H9 (cell line): ENCODE measurements at regions not wholly inside any gene's neighbourhood (a gene's known extent, or its start where the extent isn't known, plus 50 kb on each side); places are given as distances from the start of the nearest gene placed in this dataset.

Source experiments
- DNase-seq: peaks from one replicate; pipeline ENCODE4 v3.0.0-alpha.2; 2017
- H2AFZ ChIP-seq: one replicate; pipeline ENCODE4 v1.6.1; 2013; ENCODE audit warnings: mild to moderate bottlenecking, low read length, control low read depth, moderate library complexity
- H2AK5ac ChIP-seq: 2 replicates; pipeline ENCODE4 v1.6.1; 2013; ENCODE audit warnings: low read length, control low read depth, mixed read lengths; ENCODE audit not compliant: insufficient read length
- H2BK120ac ChIP-seq: one replicate; pipeline ENCODE4 v1.6.1; 2013; ENCODE audit warnings: low read depth, mild to moderate bottlenecking, low read length, control low read depth, inconsistent platforms; ENCODE audit not compliant: poor library complexity, severe bottlenecking
- H2BK12ac ChIP-seq: 2 replicates; pipeline ENCODE4 v1.6.1; 2013; ENCODE audit warnings: low read length, control low read depth, mixed read lengths, low read depth; ENCODE audit not compliant: insufficient read length
- H2BK15ac ChIP-seq: 2 replicates; pipeline ENCODE4 v1.6.1; 2013; ENCODE audit warnings: low read depth, low read length, control low read depth
- H2BK20ac ChIP-seq: one replicate; pipeline ENCODE4 v1.6.1; 2013; ENCODE audit warnings: low read depth, mild to moderate bottlenecking, low read length, control low read depth, inconsistent platforms; ENCODE audit not compliant: poor library complexity, severe bottlenecking
- H2BK5ac ChIP-seq: 2 replicates; pipeline ENCODE4 v1.6.1; 2013; ENCODE audit warnings: low read length, control low read depth, mixed read lengths; ENCODE audit not compliant: insufficient read length
- H3K14ac ChIP-seq: 2 replicates; pipeline ENCODE4 v1.6.1; 2013; ENCODE audit warnings: low read length, control low read depth; ENCODE audit not compliant: insufficient read depth
- H3K18ac ChIP-seq: 2 replicates; pipeline ENCODE4 v1.6.1; 2013; ENCODE audit warnings: low read depth, mild to moderate bottlenecking, mixed read lengths, low read length, control low read depth; ENCODE audit not compliant: insufficient read length
- H3K23ac ChIP-seq: 2 replicates; pipeline ENCODE4 v1.6.1; 2013; ENCODE audit warnings: low read length, control low read depth, mixed read lengths, low read depth; ENCODE audit not compliant: insufficient read length
- H3K23me2 ChIP-seq: 2 replicates; pipeline ENCODE4 v1.6.1; 2013; ENCODE audit warnings: low read depth, mild to moderate bottlenecking, mixed read lengths, low read length, control low read depth; ENCODE audit not compliant: insufficient read length, poor library complexity, severe bottlenecking
- H3K27ac ChIP-seq: 2 replicates; pipeline ENCODE4 v1.5.1; 2013; ENCODE audit warnings: low read length, control low read depth, mixed read lengths, low read depth; ENCODE audit not compliant: insufficient read length
- H3K27me3 ChIP-seq: 2 replicates; pipeline ENCODE4 v1.6.1; 2013; ENCODE audit warnings: low read length, control low read depth, inconsistent platforms; ENCODE audit not compliant: insufficient read depth
- H3K4ac ChIP-seq: 2 replicates; pipeline ENCODE4 v1.6.1; 2013; ENCODE audit warnings: low read depth, mild to moderate bottlenecking, control low read depth, inconsistent platforms, low read length, moderate library complexity
- H3K4me1 ChIP-seq: 2 replicates; pipeline ENCODE4 v1.6.1; 2013; ENCODE audit warnings: low read length, control low read depth, inconsistent platforms; ENCODE audit not compliant: insufficient read depth
- H3K4me2 ChIP-seq: 2 replicates; pipeline ENCODE4 v1.6.1; 2013; ENCODE audit warnings: low read length, control low read depth, mixed read lengths; ENCODE audit not compliant: insufficient read length, insufficient read depth
- H3K56ac ChIP-seq: 2 replicates; pipeline ENCODE4 v1.6.1; 2013; ENCODE audit warnings: low read depth, mild to moderate bottlenecking, mixed read lengths, low read length, control low read depth; ENCODE audit not compliant: insufficient read length
- H3K79me1 ChIP-seq: 2 replicates; pipeline ENCODE4 v1.6.1; 2013; ENCODE audit warnings: low read depth, mild to moderate bottlenecking, moderate library complexity, low read length, control low read depth, inconsistent platforms; ENCODE audit not compliant: insufficient read depth, poor library complexity, severe bottlenecking
- H3K79me2 ChIP-seq: 2 replicates; pipeline ENCODE4 v1.6.1; 2013; ENCODE audit warnings: low read length, control low read depth, inconsistent platforms; ENCODE audit not compliant: insufficient read depth
- H3K9ac ChIP-seq: 2 replicates; pipeline ENCODE4 v1.6.1; 2013; ENCODE audit warnings: low read length, control low read depth, mixed read lengths; ENCODE audit not compliant: insufficient read length; ENCODE audit errors: extremely low read depth
- H3K9me3 ChIP-seq: one replicate; pipeline ENCODE4 v1.6.1; 2013; ENCODE audit warnings: low read depth, low read length, inconsistent platforms; ENCODE audit not compliant: control insufficient read depth
- H3T11ph ChIP-seq: one replicate; pipeline ENCODE4 v1.6.1; 2013; ENCODE audit warnings: mild to moderate bottlenecking, low read length, control low read depth, inconsistent platforms
- H4K20me1 ChIP-seq: one replicate; pipeline ENCODE4 v1.6.1; 2013; ENCODE audit not compliant: control insufficient read depth, insufficient read length, insufficient read depth
- H4K5ac ChIP-seq: 2 replicates; pipeline ENCODE4 v1.6.1; 2013; ENCODE audit warnings: low read depth, mild to moderate bottlenecking, mixed read lengths, low read length, control low read depth; ENCODE audit not compliant: insufficient read length
- H4K8ac ChIP-seq: replicated peaks from 2 replicates; pipeline ENCODE4 v1.6.1; 2013; ENCODE audit warnings: low read length, control low read depth, mixed read lengths, low read depth; ENCODE audit not compliant: insufficient read length
- H4K91ac ChIP-seq: 2 replicates; pipeline ENCODE4 v1.6.1; 2013; ENCODE audit warnings: low read depth, mild to moderate bottlenecking, moderate library complexity, mixed read lengths, low read length, control low read depth; ENCODE audit not compliant: insufficient read length
- H3K27ac Mint-ChIP-seq, 3 experiments: 2 replicates in 2 of 3; 3 replicates in 1 of 3; pipeline ENCODE4 v1.8.0; 2020 to 2021; ENCODE audit warnings: mixed read lengths in 3 of 3, mild to moderate bottlenecking in 1 of 3, moderate library complexity in 1 of 3
- H3K27me3 Mint-ChIP-seq: 2 replicates; pipeline ENCODE4 v1.8.0; 2021; ENCODE audit warnings: low read depth, mild to moderate bottlenecking, moderate library complexity, mixed read lengths
- H3K36me3 Mint-ChIP-seq, 3 experiments: 2 replicates in 2 of 3; 3 replicates in 1 of 3; pipeline ENCODE4 v1.8.0; 2020 to 2021; ENCODE audit warnings: low read depth in 3 of 3, mixed read lengths in 3 of 3; ENCODE audit not compliant: insufficient read depth in 1 of 3
- H3K4me1 Mint-ChIP-seq, 2 experiments: 2 replicates each; pipeline ENCODE4 v1.8.0; 2020; ENCODE audit warnings: mixed read lengths in 2 of 2
- H3K4me3 Mint-ChIP-seq, 2 experiments: 2 replicates in 1 of 2; 3 replicates in 1 of 2; pipeline ENCODE4 v1.8.0; 2020 to 2021; ENCODE audit warnings: mild to moderate bottlenecking in 2 of 2, mixed read lengths in 2 of 2, moderate library complexity in 1 of 2
- H3K9me3 Mint-ChIP-seq, 2 experiments: 2 replicates in 1 of 2; 3 replicates in 1 of 2; pipeline ENCODE4 v1.8.0; 2020; ENCODE audit warnings: mild to moderate bottlenecking in 2 of 2, mixed read lengths in 2 of 2, moderate library complexity in 1 of 2
- WGBS: extraction: QIAGEN DNeasy Blood & Tissue Kit; methylation state at CpG from one replicate; pipeline ENCODE4 v1.1.7; 2013; ENCODE audit warnings: missing lambda C conversion rate, low lambda C conversion rate, mixed read lengths; ENCODE audit not compliant: insufficient read length; ENCODE audit errors: extremely low coverage; 5-methylcytosine and 5-hydroxymethylcytosine counted together
- TF ChIP-seq, protein P1 (sequence below): fragments of 200-600 bp; sonication (generic); conservative IDR thresholded peaks from 3 replicates; pipeline ENCODE4 v1.8.0; 2021; ENCODE audit warnings: antibody characterized with exemption, mild to moderate bottlenecking

DNA sequence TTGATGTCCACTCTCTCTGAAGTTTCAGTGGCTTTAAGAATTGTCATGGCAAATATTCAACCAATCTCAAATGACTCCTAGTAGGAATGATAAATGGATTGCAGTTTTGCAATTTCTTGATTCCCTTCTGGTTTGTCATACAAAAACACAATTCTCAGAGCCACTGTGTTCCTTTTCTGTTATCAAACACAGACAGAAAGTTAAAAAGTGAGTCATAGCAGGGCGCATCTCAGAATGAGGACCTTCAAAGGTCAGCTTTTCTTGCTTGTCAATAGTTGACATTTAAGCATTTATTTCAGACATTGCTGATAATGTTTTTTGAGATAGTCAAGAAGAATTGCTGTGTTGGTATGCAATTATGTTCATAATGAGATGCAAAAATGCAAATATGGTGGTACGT, 405.9 kb downstream of the NR2F2 start:
- Histone ChIP-seq H3K23me2 (no peaks in the 10 kb centered on the region), H2BK5ac (no peak overlapping the region), H3K27me3 (no peaks in the 10 kb centered on the region), H3K14ac (no peak overlapping the region), H2BK120ac (no peak overlapping the region), H3K18ac (no peak overlapping the region), H2BK12ac (no peak overlapping the region), H3K56ac (no peak overlapping the region), H4K8ac (no peak overlapping the region), H4K91ac (no peak overlapping the region), H3K4ac (no peak overlapping the region), H3K27ac (no peak overlapping the region), H2BK20ac (no peak overlapping the region), H2AK5ac (no peak overlapping the region), H3K9me3 (no peaks in the 10 kb centered on the region), H3K4me1 (no peaks in the 10 kb centered on the region), H3K23ac (no peak overlapping the region), H3K79me2 (no peaks in the 10 kb centered on the region), H3T11ph (no peak overlapping the region), H4K20me1 (no peaks in the 10 kb centered on the region), H3K9ac (no peak overlapping the region), H3K4me2 (no peak overlapping the region), H3K79me1 (no peaks in the 10 kb centered on the region), H2BK15ac (no peak overlapping the region), H2AFZ (no peak overlapping the region), H4K5ac (no peak overlapping the region)
- whole genome bisulfite sequencing, result no CpG with 5 or more reads among the region's 2 CpGs
- TF ChIP-seq, protein P1, sequence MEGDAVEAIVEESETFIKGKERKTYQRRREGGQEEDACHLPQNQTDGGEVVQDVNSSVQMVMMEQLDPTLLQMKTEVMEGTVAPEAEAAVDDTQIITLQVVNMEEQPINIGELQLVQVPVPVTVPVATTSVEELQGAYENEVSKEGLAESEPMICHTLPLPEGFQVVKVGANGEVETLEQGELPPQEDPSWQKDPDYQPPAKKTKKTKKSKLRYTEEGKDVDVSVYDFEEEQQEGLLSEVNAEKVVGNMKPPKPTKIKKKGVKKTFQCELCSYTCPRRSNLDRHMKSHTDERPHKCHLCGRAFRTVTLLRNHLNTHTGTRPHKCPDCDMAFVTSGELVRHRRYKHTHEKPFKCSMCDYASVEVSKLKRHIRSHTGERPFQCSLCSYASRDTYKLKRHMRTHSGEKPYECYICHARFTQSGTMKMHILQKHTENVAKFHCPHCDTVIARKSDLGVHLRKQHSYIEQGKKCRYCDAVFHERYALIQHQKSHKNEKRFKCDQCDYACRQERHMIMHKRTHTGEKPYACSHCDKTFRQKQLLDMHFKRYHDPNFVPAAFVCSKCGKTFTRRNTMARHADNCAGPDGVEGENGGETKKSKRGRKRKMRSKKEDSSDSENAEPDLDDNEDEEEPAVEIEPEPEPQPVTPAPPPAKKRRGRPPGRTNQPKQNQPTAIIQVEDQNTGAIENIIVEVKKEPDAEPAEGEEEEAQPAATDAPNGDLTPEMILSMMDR, result no peak
- Mint-ChIP-seq H3K27me3 (no peaks in the 10 kb centered on the region), H3K27ac (no peak overlapping the region), H3K4me1 (peaks cover 4 to 10% of the 10 kb centered on the region in 2 experiments; a peak in 3 of 4 replicates), H3K9me3 (no peaks in the 10 kb centered on the region), H3K4me3 (no peak overlapping the region), H3K36me3 (no peaks in the 10 kb centered on the region; a peak in 1 of 7 replicates)
- DNase-seq, result no peak
